Stomach (tissue), 8 donors: ENCODE measurements at regions not wholly inside any gene's neighbourhood (a gene's known extent, or its start where the extent isn't known, plus 50 kb on each side); places are given as distances from the start of the nearest gene placed in this dataset.

Experiments
- DNase-seq, 2 donors: peaks; one replicate each; pipeline versions ENCODE4 v3.0.0 to v3.0.0-alpha.2; 2013 to 2019
- H3K27ac ChIP-seq, 5 donors: fragments of 200-600 bp in 4 of 5; sonication (generic) in 4 of 5; one replicate each; pipeline ENCODE4 v1.5.1; 2013 to 2019; ENCODE audit warnings: mild to moderate bottlenecking in 1 of 5, moderate library complexity in 1 of 5
- H3K27me3 ChIP-seq, 3 donors: fragments of 200-600 bp; sonication (generic); one replicate each; pipeline ENCODE4 v1.5.1; 2017 to 2019; ENCODE audit warnings: mixed run types in 1 of 3
- H3K36me3 ChIP-seq, 4 donors: fragments of 200-600 bp; sonication (generic); 1 replicate in 3 of 4; 2 replicates in 1 of 4; pipeline ENCODE4 v1.5.1; 2016 to 2019
- H3K4me1 ChIP-seq, 4 donors: fragments of 200-600 bp; sonication (generic); one replicate each; pipeline ENCODE4 v1.5.1; 2016 to 2019
- H3K4me3 ChIP-seq, 4 donors: fragments of 200-600 bp; sonication (generic) in 3 of 4; one replicate each; pipeline ENCODE4 v1.5.1; 2016 to 2019; ENCODE audit warnings: mild to moderate bottlenecking in 1 of 4
- H3K9me3 ChIP-seq, 4 donors: fragments of 200-600 bp; sonication (generic); one replicate each; pipeline ENCODE4 v1.5.1; 2016 to 2019
- CTCF ChIP-seq, 7 experiments: fragments of 450-650 bp in 4 of 7; fragments of 200-600 bp in 3 of 7; sonication (generic) in 3 of 7; IDR thresholded peaks; one replicate each; pipeline ENCODE4 v1.5.1; 2016 to 2019; ENCODE audit warnings: antibody characterized with exemption in 7 of 7, control low read depth in 2 of 7, mild to moderate bottlenecking in 1 of 7
- EP300 ChIP-seq: sonication (generic); formaldehyde crosslinking; IDR thresholded peaks from one replicate; pipeline ENCODE4 v1.6.1; 2017; ENCODE audit warnings: antibody characterized with exemption
- POLR2A ChIP-seq, 4 donors: fragments of 450-650 bp; IDR thresholded peaks; one replicate each; pipeline ENCODE4 v1.6.1; 2016; ENCODE audit warnings: antibody characterized with exemption in 4 of 4, control low read depth in 2 of 4, mild to moderate bottlenecking in 1 of 4, moderate library complexity in 1 of 4
- POLR2AphosphoS5 ChIP-seq, 3 donors: sonication (generic); formaldehyde crosslinking; IDR thresholded peaks; one replicate each; pipeline ENCODE4 v1.6.1; 2016; ENCODE audit warnings: antibody characterized with exemption in 3 of 3
- WGBS, 5 donors: extraction: QIAGEN DNeasy Blood & Tissue Kit in 3 of 5; methylation state at CpG; one replicate each; pipeline versions ENCODE4 v1.1.5 to v1.1.7; 2013 to 2018; 5-methylcytosine and 5-hydroxymethylcytosine counted together
- intact Hi-C: fragments of 100-400 bp; cut with DNase I; formaldehyde crosslinking; loops from one replicate; pipeline ENCODE4 v1.15.1; 2023; ENCODE audit warnings: low total_unique reads
- donor health status: healthy with polysubstance abuse.
- donor health status: Bipolar disorder and iron deficiency.
- donor health status: healthy.

GRCh38 chr4:148965080-148965479 lies 522.9 kb upstream of the NR3C2 start:
- no peak overlapping the region for H3K4me3 ChIP-seq

GRCh38 chr4:148964456-148964855 lies 522.2 kb upstream of the NR3C2 start:
- 50 to 68% (median 55%) methylated on average over 2 of the region's 2 CpGs for WGBS, 5 donors
- Histone ChIP-seq H3K4me3 (no peak overlapping the region), H3K9me3 (no peaks in the 10 kb centered on the region), H3K27me3 (no peaks in the 10 kb centered on the region), H3K36me3 (no peaks in the 10 kb centered on the region), H3K27ac (no peak overlapping the region), H3K4me1 (no peaks in the 10 kb centered on the region)
- intact Hi-C loops = no loop called here
- DNase-seq = no peak
- TF ChIP-seq POLR2A (IDR thresholded peaks at IDR 0.05) = no peak
- no peak for TF ChIP-seq POLR2AphosphoS5 (IDR thresholded peaks at IDR 0.05)
- no peak for TF ChIP-seq CTCF (IDR thresholded peaks at IDR 0.05)
- no peak for TF ChIP-seq EP300

More at GRCh38 chr4:148965080-148965479, 522.9 kb upstream of the NR3C2 start:
- H3K36me3 ChIP-seq = no peaks in the 10 kb centered on the region
- no peak for DNase-seq
- 90 to 96% (median 94%) methylated on average over 2 of the region's 2 CpGs for WGBS, 5 donors
- no peak overlapping the region for H3K27ac ChIP-seq
- H3K9me3 ChIP-seq = no peaks in the 10 kb centered on the region
- no peaks in the 10 kb centered on the region for H3K4me1 ChIP-seq
- intact Hi-C loops = no loop called here
- TF ChIP-seq EP300 (no peak), POLR2AphosphoS5 (IDR thresholded peaks at IDR 0.05) (no peak), POLR2A (IDR thresholded peaks at IDR 0.05) (no peak), CTCF (IDR thresholded peaks at IDR 0.05) (no peak)
- H3K27me3 ChIP-seq = no peaks in the 10 kb centered on the region

- Histone ChIP-seq H3K9me3 (no peaks in the 10 kb centered on the region), H3K27me3 (no peaks in the 10 kb centered on the region), H3K36me3 (no peaks in the 10 kb centered on the region), H3K27ac (no peak overlapping the region), H3K4me1 (no peaks in the 10 kb centered on the region), H3K4me3 (no peak overlapping the region)
- TF ChIP-seq CTCF (IDR thresholded peaks at IDR 0.05) = no peak
- no peak for TF ChIP-seq POLR2AphosphoS5 (IDR thresholded peaks at IDR 0.05)
- no peak for TF ChIP-seq EP300
- no peak for TF ChIP-seq POLR2A (IDR thresholded peaks at IDR 0.05)
- WGBS, 5 donors = 60 to 73% (median 66%) methylated on average over 2 of the region's 2 CpGs
- intact Hi-C loops = no loop called here
- DNase-seq = no peak
These were observed 520.5 kb upstream of the NR3C2 start for GRCh38 chr4:148962539-148963290.

- Histone ChIP-seq H3K4me1 (no peaks in the 10 kb centered on the region), H3K36me3 (no peaks in the 10 kb centered on the region), H3K9me3 (no peaks in the 10 kb centered on the region), H3K27ac (no peak overlapping the region), H3K27me3 (no peaks in the 10 kb centered on the region), H3K4me3 (no peak overlapping the region)
- intact Hi-C loops = no loop called here
- 77 to 83% (median 81%) methylated on average over 4 of the region's 4 CpGs for WGBS, 5 donors
- no peak for DNase-seq
- TF ChIP-seq POLR2A (IDR thresholded peaks at IDR 0.05) (no peak), CTCF (IDR thresholded peaks at IDR 0.05) (no peak), EP300 (no peak), POLR2AphosphoS5 (IDR thresholded peaks at IDR 0.05) (no peak)
These were observed 519.3 kb upstream of the NR3C2 start for GRCh38 chr4:148961526-148961925.
